GM18951 (cell line): ENCODE measurements at regions not wholly inside any gene's neighbourhood (a gene's known extent, or its start where the extent isn't known, plus 50 kb on each side); places are given as distances from the start of the nearest gene placed in this dataset.

Experiments used
- POLR2A ChIP-seq: IDR thresholded peaks from 4 replicates; pipeline ENCODE4 v1.6.1; 2011; ENCODE audit warnings: mild to moderate bottlenecking; ENCODE audit not compliant: insufficient read length, insufficient read depth; ENCODE audit errors: extremely low read depth
- in situ Hi-C: fragments of 300-500 bp; cut with MboI; formaldehyde crosslinking; loops from one replicate; pipeline ENCODE4 v1.12.0; 2022; ENCODE audit warnings: low sequenced_read_pairs, mixed read lengths, inconsistent platforms; ENCODE audit not compliant: unreplicated experiment

DNA sequence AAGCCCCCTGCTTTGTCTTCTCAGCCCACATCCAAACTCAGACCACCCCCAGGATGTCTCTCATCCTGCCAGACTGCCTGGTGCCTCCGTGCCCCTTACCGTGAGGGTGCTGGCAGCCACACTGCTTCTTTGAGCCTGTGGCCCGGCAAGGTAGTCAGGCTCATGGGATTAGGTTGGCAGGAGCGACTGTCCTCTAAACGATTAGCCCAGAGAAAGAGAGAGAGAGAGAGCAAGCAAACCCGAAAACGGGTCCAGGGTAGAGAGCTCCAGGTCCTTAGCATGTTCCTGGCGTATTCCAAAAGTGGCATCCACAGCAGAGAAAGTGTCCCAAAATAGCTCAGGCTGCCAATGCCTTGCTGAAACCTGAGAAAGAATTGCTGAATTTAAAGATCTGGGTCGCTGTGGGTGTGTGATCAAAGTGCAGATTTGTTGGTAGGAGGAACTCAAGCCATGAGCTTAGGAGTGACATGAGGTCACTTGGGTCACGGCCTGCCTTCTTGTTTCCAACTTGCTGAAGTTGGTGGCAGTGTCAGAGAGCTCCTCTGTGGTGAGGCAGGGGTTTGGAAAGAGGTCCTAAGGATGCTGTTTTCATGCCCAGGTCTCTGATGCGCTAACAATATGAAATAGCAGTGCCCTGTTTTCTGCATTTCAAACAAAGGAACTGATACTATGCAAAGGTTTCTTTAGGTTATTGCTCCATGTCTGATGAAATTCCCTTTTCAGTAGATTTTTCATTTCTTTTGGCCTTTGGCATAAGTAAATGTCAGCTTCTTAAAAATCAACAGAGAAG lies 81.6 kb downstream of the RTL9 start:
- TF ChIP-seq POLR2A, result no peak
- in situ Hi-C loops, result loop anchor here (10.0 kb wide), 1 partner anchor 415 kb away; no protein-coding TSS in a partner anchor

DNA sequence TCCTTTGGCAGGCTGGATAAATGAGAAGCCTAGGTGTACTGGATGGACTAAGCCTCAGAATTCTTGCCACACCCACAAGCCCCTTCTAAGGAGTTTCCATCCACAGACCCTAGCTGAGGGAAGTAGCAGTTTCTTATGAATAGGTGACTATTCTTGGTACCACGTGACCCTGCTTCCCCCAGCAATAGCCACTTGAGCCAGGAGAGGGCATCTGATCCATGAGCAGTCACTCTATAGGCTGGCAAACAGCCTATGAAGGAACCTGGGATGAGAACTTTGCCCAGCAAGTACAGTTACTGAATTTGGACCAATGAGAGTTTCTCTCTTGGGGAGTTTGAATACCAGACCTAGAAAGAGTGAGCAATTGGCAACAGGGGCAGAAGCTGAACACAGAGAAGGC lies 84.0 kb downstream of the RTL9 start:
- in situ Hi-C loops, result loop anchor here (10.0 kb wide), 1 partner anchor 412 kb away; no protein-coding TSS in a partner anchor
- no peak for TF ChIP-seq POLR2A

DNA sequence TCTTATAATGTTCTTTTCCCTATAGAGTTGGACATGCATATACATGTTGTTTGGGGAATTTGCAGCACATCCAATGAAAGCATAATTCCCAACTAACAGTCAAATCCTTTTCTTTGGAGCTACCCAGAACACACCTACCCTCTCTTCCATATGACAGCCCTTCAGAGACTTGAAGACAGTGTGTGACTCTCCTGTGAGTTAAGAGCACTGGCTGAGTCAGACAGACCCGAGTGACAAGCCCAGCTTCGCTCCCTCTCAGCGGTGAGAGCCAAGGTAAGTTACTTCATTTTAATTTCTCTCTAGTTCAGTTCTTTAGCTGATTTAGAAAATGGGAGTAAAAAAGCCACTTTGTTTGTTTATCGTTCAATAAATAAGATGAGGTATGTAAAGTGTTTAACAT lies 86.3 kb downstream of the RTL9 start:
- in situ Hi-C loops, result loop anchor here (10.0 kb wide), 1 partner anchor 410 kb away; no protein-coding TSS in a partner anchor

DNA sequence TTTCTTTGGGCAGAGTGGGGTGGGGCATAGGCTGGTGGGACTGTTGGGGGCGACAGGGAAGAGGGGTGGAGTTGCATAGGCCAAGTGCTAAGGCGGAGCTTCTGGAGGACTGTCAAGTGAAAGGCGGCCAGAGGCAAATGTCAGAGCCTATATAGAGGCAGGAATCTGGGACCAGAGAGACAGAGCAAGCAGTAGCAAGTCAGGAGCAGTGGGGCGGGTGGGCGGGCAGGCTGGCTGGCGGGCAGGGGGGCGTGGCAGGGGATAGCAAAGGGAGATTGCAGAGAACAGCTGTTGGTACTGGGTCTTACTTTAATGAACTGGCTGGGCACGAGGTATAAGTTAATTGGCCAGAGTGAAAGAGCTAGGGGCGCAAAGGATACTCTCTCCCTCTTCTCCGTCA lies 89.8 kb downstream of the RTL9 start:
- in situ Hi-C loops, result loop anchor here (10.0 kb wide), 1 partner anchor 406 kb away; no protein-coding TSS in a partner anchor
- no peak for TF ChIP-seq POLR2A

More for the DNA sequence above, 86.3 kb downstream of the RTL9 start:
- TF ChIP-seq POLR2A, result no peak

DNA sequence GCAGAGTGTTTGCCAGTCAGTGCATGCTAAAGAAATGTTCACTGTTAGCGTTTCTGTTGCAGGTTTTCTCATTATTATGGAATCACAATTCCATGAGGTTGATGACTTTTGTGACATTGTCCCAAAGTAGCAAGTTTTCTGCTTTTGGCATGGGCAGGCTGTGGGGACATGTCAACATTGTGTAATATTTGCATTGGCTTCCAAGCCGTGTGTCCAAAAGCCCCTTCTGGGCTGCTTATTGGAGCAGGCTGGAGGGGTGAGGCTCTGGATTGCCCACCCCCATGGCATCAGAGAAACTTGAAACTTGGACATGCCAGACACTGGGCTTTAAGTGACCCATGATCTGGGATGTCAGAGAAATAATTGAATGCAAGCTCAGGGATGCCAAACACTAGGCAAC lies 90.7 kb downstream of the RTL9 start:
- in situ Hi-C loops, result loop anchor here (10.0 kb wide), 1 partner anchor 405 kb away; no protein-coding TSS in a partner anchor
- TF ChIP-seq POLR2A, result no peak

DNA sequence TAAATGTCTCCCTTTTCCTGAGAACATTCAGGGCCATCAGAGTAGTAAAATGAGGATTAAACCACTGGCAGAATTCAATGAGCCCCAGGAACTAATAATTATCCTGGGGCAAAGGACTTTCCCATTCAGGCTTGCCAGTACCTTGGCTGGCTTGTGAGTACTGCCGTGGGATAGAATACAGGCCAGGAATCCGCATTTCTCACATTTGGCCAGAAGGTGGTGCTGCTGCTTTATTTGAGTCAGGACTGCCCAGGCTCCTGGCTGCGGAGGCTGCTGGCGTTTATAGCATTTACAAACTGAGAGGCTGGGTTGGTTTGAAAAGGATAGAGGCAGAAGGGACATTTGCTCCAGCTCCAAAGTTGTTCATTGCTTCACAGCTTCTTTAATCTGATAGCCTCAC lies 91.4 kb downstream of the RTL9 start:
- no peak for TF ChIP-seq POLR2A
- in situ Hi-C loops, result no loop called here

DNA sequence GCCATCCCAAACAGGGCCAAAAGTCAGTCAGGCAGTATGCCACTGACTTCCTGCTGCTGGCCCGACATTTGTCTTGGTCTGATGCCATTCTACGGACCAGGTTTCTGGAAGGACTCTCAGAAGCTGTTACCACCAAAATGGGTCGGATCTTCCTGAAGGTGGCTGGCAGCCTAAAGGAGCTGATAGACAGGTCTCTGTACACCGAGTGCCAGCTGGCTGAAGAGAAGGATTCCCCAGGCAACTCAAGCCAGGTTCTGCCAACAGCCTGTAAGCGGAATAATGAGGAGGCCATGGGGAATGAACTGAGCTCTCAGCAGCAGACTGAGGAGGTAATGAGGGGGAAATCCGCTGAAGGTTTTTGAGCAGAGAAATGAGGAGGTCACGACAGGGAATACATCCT lies 95.7 kb downstream of the RTL9 start:
- in situ Hi-C loops, result no loop called here
- no peak for TF ChIP-seq POLR2A

DNA sequence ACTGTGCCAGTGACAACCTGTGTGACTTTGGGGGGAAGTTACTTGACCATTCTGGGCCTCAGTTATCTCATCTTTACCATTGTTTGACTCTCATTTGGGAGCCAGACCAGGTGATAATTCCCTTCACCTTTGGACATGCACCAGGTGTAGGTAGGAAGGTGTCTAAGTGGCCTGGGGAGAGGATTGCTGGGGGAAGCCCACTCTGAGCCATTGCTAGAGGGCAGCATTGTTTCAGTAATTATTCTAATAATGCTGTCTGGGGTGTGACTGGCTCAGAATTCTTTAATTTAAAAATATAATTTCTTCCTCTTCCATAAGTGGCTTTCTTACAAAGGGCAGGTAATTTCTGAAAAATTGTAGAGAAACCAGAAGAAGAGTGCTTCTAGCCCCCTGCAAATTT lies 104.3 kb downstream of the RTL9 start:
- in situ Hi-C loops, result no loop called here
- no peak for TF ChIP-seq POLR2A

DNA sequence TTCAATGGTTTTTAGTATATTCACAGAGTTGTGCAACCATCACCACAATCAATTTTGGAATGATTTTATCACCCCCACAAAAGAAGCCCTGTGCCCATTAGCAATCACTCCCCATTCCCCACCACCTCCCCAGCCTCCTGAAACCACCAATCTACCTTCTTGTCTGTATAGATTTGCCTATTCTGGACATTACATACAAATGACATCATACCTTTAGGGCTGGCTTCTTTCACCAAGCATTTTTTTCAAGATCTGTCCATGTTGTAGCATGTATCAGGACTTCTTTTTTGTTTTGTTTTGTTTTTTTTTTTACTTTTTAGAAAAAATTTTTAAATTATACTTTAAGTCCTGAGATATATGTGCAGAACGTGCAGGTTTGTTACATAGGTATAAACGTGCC lies 108.1 kb downstream of the RTL9 start:
- in situ Hi-C loops, result no loop called here
- no peak for TF ChIP-seq POLR2A

DNA sequence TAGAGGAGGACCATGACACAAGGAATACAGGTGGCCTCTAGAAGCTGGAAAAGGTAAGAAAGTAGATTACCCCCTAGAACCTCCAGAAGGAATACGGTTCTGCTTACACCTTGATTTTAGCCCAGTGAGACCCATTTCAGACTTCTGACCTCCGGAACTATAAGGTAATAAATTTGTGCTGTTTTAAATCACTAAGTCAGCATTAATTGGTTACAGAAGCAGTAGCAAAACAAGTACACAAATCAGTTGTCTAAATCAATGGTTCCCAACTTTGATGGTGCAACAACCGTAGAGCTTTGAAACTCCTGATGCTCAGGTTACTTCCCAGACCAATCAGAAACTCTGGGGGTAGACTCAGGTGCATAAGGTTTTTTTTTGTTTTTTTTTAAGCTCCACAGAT lies 113.6 kb downstream of the RTL9 start:
- no peak for TF ChIP-seq POLR2A
- in situ Hi-C loops, result no loop called here

DNA sequence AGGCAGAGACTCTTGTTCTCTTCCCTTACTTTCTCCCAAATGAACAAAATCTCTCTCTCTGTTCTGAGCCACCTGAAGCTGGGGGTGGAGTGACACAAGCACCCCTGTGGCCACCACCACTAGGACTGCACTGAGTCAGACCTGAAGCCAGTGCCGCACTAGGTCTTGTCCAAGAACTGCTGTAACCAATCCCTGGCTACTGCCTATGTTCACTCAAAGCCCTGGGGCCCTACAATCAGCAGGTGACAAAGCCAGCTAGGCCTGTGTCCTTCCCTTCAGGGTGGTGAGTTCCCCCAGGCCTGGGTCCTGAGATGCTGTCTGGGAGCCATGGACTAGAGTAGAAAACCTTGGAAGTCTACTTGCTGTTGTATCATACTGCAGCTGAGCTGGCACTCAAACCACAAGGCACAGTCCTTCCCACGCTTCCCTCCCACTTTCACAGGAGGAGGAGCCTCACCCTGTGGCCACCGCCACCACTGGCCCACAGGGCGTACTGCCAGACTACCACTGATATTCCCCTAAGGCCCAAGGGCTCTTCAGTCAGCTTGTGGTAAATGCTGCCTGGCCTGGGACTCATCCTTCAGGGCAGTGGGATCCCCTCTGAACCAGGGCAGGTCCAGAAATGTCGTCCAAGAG lies 119.1 kb downstream of the RTL9 start:
- no peak for TF ChIP-seq POLR2A
- in situ Hi-C loops, result no loop called here

DNA sequence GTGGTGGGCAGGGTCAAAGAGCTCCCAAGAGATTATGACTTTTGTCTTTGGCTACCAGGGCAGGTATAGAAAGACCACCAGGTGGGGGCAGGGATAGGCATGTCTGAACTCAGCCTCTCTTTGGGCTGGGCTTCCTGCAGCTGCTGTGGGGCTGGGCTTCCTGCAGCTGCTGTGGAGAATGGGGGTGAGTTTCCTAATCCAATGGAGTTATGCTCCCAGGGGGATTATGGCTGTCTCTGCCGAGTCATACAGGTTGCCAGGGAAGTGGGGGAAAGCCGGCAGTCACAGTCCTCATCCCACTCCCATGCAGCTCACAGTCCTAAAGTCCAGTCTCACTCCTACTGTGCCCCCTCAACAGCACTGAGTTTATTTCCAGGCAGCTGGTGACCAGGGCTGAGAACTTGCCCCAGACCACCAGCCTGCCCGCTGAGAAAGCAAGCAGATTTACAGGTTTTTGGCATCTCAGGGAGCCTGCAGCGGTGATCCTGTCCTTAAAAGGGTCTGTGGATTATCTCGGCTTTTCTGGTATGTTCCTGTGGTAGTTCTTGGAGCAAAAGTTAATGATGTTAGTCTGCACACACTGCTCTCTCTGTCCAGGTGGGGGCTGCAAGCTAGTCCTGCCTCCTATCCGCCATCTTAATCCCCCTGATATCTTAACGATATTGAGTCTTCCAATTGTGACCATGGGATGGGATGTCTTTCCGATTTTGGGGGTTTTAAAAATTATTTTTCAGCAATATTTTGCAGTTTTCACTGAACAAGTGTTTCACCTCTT lies 133.4 kb downstream of the RTL9 start:
- no peak for TF ChIP-seq POLR2A
- in situ Hi-C loops, result no loop called here

DNA sequence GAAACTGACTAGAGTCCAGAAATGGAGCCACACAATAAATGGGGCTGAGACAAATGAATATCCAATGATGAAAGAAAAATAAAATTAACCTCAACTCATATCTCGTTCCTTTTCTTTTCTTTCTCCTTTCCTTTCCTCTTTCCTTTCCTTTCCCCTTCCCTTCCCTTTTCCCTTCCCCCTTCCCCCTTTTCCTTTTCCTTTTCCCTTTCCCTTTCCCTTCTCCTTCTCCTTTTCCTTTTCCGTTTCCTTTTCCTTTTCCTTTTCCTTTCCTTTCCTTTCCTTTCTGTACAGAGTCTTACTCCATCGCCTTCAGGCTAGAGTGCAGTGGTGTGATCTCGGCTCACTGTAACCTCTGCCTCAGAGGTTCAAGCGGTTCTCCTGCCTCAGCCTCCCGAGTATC lies 146.3 kb downstream of the RTL9 start:
- in situ Hi-C loops, result no loop called here
- TF ChIP-seq POLR2A, result no peak
